ENCODE measurements at regions not wholly inside any gene's neighbourhood (a gene's known extent, or its start where the extent isn't known, plus 50 kb on each side); places are given as distances from the start of the nearest gene placed in this dataset.
"Not testable (repeated sequence)": the region's sequence is repeated elsewhere in the genome, so short reads cannot be mapped to it uniquely, and the experiment has no call there.

GRCh38 chr15:99482993-99483392, 82.8 kb upstream of the MEF2A start:
- in situ Hi-C loops (cut with HindIII; ENCODE audit: low pct_unique_long_range_greater_than_20kb, low sequenced_read_pairs) = no loop called here
- no peak for TF ChIP-seq JUND (IDR thresholded peaks at IDR 0.05; ENCODE audit: low read depth)
- no peak for DNase-seq (ENCODE audit: low read depth in 1 of 2, low spot score in 1 of 2)

DNA sequence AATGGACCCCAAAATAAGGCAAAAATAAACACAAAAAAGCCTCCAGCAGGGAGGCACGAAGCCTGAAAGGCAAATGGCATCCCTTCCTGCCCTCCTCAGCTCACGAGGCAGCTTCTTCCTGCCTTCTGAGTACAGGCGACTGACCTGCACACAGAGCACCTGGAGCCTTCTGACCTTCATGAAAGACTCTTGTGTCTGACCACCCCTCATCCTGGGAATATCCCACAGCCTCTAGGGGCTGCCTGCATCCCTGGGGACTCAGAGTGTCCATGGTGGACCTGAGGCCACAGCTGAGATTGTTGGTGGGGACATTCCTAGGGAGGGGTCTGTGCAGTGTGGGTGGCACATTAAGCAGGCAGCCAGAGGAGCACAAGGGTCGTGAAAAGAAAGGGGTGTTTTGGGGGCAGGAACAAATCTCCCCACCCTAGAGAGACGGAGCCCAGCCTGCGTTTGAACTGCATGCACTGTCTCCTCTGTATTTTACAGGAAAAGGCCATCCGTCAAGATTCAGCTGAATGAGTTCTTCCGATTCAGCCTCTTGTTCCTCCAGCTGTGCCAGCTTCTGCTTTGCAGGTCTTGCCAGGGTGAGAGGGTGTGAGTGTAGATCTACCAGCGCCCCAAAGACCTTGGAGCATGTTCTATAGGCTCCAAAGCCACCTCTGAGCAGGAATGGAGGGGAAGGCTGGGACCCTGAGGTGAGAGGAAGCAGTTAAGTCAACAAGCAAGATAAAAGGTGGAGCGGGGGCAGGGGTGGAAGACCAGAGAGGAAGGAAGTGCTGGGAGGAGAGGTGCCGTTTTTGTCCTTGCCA, 80.4 kb upstream of the MEF2A start:
- in situ Hi-C loops (cut with HindIII; ENCODE audit: low pct_unique_long_range_greater_than_20kb, low sequenced_read_pairs) = no loop called here
- no peak for TF ChIP-seq JUND (IDR thresholded peaks at IDR 0.05; ENCODE audit: low read depth)
- no peak for DNase-seq (ENCODE audit: low read depth in 1 of 2, low spot score in 1 of 2)

DNA sequence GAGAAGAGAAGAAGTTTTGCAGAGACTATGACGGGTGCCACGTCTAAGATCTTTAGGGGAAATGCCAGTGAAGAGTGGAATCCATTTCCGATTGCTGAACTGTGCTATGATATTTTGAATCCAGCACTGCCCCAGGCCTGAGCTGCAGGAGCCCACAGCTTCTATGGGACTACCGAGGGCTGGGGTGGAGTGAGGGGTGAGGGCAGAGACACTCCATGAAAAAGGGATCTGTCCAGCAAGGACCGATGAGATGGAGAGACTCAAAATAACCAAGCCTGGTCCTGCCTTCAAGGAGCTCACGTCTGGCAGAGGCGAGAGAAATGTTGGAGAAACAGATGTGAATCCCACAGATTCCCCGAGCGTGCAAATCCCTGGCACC, 79.8 kb upstream of the MEF2A start:
- no peak for TF ChIP-seq JUND (IDR thresholded peaks at IDR 0.05; ENCODE audit: low read depth)
- in situ Hi-C loops (cut with HindIII; ENCODE audit: low pct_unique_long_range_greater_than_20kb, low sequenced_read_pairs) = no loop called here
- no peak for DNase-seq (ENCODE audit: low read depth in 1 of 2, low spot score in 1 of 2)

GRCh38 chr15:99486371-99487336, 79.1 kb upstream of the MEF2A start:
- in situ Hi-C loops (cut with HindIII; ENCODE audit: low pct_unique_long_range_greater_than_20kb, low sequenced_read_pairs) = no loop called here

GRCh38 chr15:99487337-99487730, 78.5 kb upstream of the MEF2A start:
- DNase-seq (ENCODE audit: low read depth in 1 of 2, low spot score in 1 of 2) = no peak
- in situ Hi-C loops (cut with HindIII; ENCODE audit: low pct_unique_long_range_greater_than_20kb, low sequenced_read_pairs) = no loop called here
- no peak for TF ChIP-seq JUND (IDR thresholded peaks at IDR 0.05; ENCODE audit: low read depth)

More at GRCh38 chr15:99486371-99487336, 79.1 kb upstream of the MEF2A start:
- DNase-seq (ENCODE audit: low read depth in 1 of 2, low spot score in 1 of 2) = peak; percentile 38 to 48
- no peak for TF ChIP-seq JUND (IDR thresholded peaks at IDR 0.05; ENCODE audit: low read depth)

GRCh38 chr15:99492275-99492674, 73.5 kb upstream of the MEF2A start:
- in situ Hi-C loops (cut with HindIII; ENCODE audit: low pct_unique_long_range_greater_than_20kb, low sequenced_read_pairs) = no loop called here
- no peak for TF ChIP-seq JUND (IDR thresholded peaks at IDR 0.05; ENCODE audit: low read depth)
- DNase-seq (ENCODE audit: low read depth in 1 of 2, low spot score in 1 of 2) = no peak

GRCh38 chr15:99492716-99493115, 73.1 kb upstream of the MEF2A start:
- in situ Hi-C loops (cut with HindIII; ENCODE audit: low pct_unique_long_range_greater_than_20kb, low sequenced_read_pairs) = no loop called here
- TF ChIP-seq JUND (IDR thresholded peaks at IDR 0.05; ENCODE audit: low read depth) = no peak
- DNase-seq (ENCODE audit: low read depth in 1 of 2, low spot score in 1 of 2) = no peak

DNA sequence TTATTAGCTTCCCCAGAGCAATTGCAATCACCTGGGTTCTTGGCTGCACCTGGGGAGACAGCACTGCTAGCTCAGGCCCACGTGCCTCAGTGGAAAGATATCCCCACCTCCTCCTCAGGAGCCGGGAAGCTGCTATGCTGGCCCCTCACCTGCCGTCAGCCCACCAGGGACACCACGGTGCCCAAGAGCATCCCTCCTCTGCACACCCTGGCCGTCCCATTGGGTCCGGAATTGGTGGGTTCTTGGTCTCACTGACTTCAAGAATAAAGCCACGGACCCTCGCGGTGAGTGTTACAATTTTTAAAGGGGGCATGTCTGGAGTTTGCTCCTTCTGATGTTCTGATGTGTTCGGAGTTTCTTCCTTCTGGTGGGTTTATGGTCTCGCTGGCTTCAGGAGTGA, 72.3 kb upstream of the MEF2A start:
- no peak for DNase-seq (ENCODE audit: low read depth in 1 of 2, low spot score in 1 of 2)
- in situ Hi-C loops (cut with HindIII; ENCODE audit: low pct_unique_long_range_greater_than_20kb, low sequenced_read_pairs) = no loop called here
- TF ChIP-seq JUND (IDR thresholded peaks at IDR 0.05; ENCODE audit: low read depth) = no peak

GRCh38 chr15:99494536-99495233, 71.1 kb upstream of the MEF2A start:
- in situ Hi-C loops (cut with HindIII; ENCODE audit: low pct_unique_long_range_greater_than_20kb, low sequenced_read_pairs); DNase-seq (ENCODE audit: low read depth in 1 of 2, low spot score in 1 of 2): not testable (repeated sequence)

- no peak for TF ChIP-seq JUND (IDR thresholded peaks at IDR 0.05; ENCODE audit: low read depth)
- in situ Hi-C loops (cut with HindIII; ENCODE audit: low pct_unique_long_range_greater_than_20kb, low sequenced_read_pairs) = no loop called here
- DNase-seq (ENCODE audit: low read depth in 1 of 2, low spot score in 1 of 2) = no peak
Measured at GRCh38 chr15:99495430-99496301, 70.1 kb upstream of the MEF2A start.

- no peak for DNase-seq (ENCODE audit: low read depth in 1 of 2, low spot score in 1 of 2)
- in situ Hi-C loops (cut with HindIII; ENCODE audit: low pct_unique_long_range_greater_than_20kb, low sequenced_read_pairs) = no loop called here
- TF ChIP-seq JUND (IDR thresholded peaks at IDR 0.05; ENCODE audit: low read depth) = no peak
Measured at GRCh38 chr15:99496302-99496629, 69.5 kb upstream of the MEF2A start.

GRCh38 chr15:99502182-99502581, 63.6 kb upstream of the MEF2A start:
- in situ Hi-C loops (cut with HindIII; ENCODE audit: low pct_unique_long_range_greater_than_20kb, low sequenced_read_pairs) = no loop called here
- DNase-seq (ENCODE audit: low read depth in 1 of 2, low spot score in 1 of 2) = no peak
- TF ChIP-seq JUND (IDR thresholded peaks at IDR 0.05; ENCODE audit: low read depth) = no peak

Measured in T47D (cell line).